ENCODE measurements at regions not wholly inside any gene's neighbourhood (a gene's known extent, or its start where the extent isn't known, plus 50 kb on each side); places are given as distances from the start of the nearest gene placed in this dataset.
"Not testable (repeated sequence)": the region's sequence is repeated elsewhere in the genome, so short reads cannot be mapped to it uniquely, and the experiment has no call there.

DNA sequence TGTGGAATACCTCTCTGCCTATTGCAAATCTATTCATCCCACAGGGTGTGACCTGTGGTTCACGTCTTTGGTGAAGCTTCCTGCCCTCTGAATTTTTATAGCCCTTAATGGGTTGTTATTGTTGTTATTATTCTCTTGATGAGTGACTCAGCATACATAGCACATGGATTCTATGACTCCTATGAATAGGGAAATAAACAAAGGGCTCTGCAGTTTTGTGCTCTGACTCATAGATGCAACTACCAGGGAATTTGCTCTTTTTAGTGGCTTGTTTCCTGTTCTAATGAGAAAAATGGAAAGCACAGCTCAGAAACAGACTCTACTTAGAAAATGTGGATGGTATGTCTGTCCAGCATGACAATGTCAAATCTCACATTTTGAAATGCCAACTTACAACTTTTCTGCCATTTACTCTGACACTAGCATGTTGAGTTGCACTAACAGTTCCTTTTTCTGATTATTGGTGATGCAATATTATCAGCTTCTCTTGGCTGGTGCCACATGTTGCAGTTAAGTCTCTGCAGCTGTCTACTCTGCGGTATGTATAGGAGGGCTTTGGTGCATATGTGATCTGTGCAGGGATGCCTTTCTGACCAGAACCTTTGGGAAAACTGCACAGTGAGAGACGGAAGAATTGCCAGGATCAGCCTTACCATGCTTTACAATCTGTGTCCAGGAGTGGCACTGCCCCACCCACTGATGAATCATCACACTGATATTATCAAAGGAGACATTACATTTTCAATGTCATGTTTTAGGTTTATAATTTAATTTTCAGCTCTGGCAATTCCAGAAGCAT lies 996.4 kb upstream of the WWC1 start:
- H3K36me3 ChIP-seq (ENCODE audit: control insufficient read depth in 1 of 2, insufficient read depth in 2 of 2, low read length in 1 of 2), result no peaks in the 10 kb centered on the region
- 38 to 39% methylated on average over 3 of the region's 3 CpGs for WGBS, 2 donors
- no peak overlapping the region for H3K4me3 ChIP-seq (ENCODE audit: low read length in 2 of 2)
- H3K27me3 ChIP-seq (ENCODE audit: control insufficient read depth in 1 of 2, insufficient read depth in 2 of 2, low read length in 1 of 2), result no peaks in the 10 kb centered on the region
- DNase-seq (no peak), ATAC-seq (ENCODE audit: low FRiP score) (peak; percentile 66)
- no peaks in the 10 kb centered on the region for H3K9me3 ChIP-seq (ENCODE audit: control insufficient read depth, low read length)
- intact Hi-C loops (cut with DNase I), result no loop called here
- H3K4me1 ChIP-seq (ENCODE audit: control insufficient read depth in 1 of 2, insufficient read depth in 2 of 2, low read length in 2 of 2), result peaks cover 0 to 3% of the 10 kb centered on the region in 2 donors
- H3K27ac ChIP-seq (ENCODE audit: low read depth in 1 of 2, low read length in 2 of 2), result no peak overlapping the region

DNA sequence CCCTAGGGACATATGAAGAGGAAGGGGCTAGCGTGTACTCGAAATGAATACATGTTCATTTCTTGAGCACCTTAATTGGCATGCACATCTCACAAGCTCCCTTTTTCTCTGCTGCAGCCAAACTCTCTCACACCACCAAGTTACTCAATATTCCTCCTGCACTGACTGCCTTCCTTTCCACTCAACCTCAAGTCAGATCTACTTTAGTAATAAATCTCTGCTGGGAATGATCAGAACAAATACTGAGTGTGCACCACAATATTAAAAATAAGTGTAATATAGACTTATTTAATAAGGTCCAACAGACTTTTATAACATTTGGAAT lies 995.8 kb upstream of the WWC1 start:
- Histone ChIP-seq H3K27ac (ENCODE audit: low read depth in 1 of 2, low read length in 2 of 2) (no peak overlapping the region), H3K27me3 (ENCODE audit: control insufficient read depth in 1 of 2, insufficient read depth in 2 of 2, low read length in 1 of 2) (no peaks in the 10 kb centered on the region), H3K9me3 (ENCODE audit: control insufficient read depth, low read length) (no peaks in the 10 kb centered on the region), H3K4me3 (ENCODE audit: low read length in 2 of 2) (no peak overlapping the region), H3K4me1 (ENCODE audit: control insufficient read depth in 1 of 2, insufficient read depth in 2 of 2, low read length in 2 of 2) (peaks cover 0 to 3% of the 10 kb centered on the region in 2 donors), H3K36me3 (ENCODE audit: control insufficient read depth in 1 of 2, insufficient read depth in 2 of 2, low read length in 1 of 2) (no peaks in the 10 kb centered on the region)
- DNase-seq (no peak), ATAC-seq (ENCODE audit: low FRiP score) (no peak)
- intact Hi-C loops (cut with DNase I), result no loop called here
- 46 to 59% methylated on average over 2 of the region's 2 CpGs for WGBS, 2 donors

DNA sequence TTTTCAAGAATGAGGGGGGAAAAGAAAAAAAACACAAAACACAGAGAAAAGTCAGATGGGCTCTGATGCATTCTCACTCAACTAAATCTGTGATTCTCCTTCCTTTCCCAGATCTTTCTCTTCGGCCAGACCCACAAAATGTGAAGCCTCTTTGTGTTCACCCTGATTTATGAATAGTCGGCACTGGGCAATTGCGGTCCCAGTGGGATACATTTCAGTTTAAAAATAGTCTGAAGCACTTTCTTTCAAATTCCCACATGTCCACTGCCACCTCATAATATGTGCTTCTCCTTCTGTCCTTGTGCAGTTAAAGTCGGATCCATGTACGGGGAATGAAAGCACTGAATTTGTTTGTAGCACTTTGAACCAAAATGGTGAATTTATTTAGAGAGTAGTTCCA lies 995.4 kb upstream of the WWC1 start:
- no peak overlapping the region for H3K27ac ChIP-seq (ENCODE audit: low read depth in 1 of 2, low read length in 2 of 2)
- H3K27me3 ChIP-seq (ENCODE audit: control insufficient read depth in 1 of 2, insufficient read depth in 2 of 2, low read length in 1 of 2), result no peaks in the 10 kb centered on the region
- WGBS, 2 donors, result 14 to 22% methylated on average over 5 of the region's 5 CpGs
- no peaks in the 10 kb centered on the region for H3K9me3 ChIP-seq (ENCODE audit: control insufficient read depth, low read length)
- DNase-seq, result no peak
- intact Hi-C loops (cut with DNase I), result no loop called here
- no peak for ATAC-seq (ENCODE audit: low FRiP score)
- no peak overlapping the region for H3K4me3 ChIP-seq (ENCODE audit: low read length in 2 of 2)
- no peaks in the 10 kb centered on the region for H3K36me3 ChIP-seq (ENCODE audit: control insufficient read depth in 1 of 2, insufficient read depth in 2 of 2, low read length in 1 of 2)
- H3K4me1 ChIP-seq (ENCODE audit: control insufficient read depth in 1 of 2, insufficient read depth in 2 of 2, low read length in 2 of 2), result peaks cover 0 to 3% of the 10 kb centered on the region in 2 donors

DNA sequence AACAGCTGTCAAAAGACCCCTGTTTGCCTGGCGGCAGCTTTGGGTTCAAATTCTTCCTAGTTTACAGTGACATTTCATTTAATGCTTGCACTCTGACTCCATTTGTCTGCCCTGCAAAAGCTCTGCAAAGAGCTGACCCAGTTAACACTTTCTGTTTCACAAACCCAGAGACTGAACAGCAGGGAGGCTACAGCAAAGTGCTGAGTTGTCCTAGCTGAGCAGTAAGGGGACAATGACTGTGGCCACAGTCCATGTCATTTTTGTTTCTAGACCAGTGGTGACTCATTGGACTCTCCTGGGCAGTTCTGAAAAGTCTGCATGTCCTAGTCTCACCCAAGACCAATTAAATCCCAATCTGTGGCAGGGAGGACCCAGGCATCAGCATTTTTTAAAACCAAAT lies 994.8 kb upstream of the WWC1 start:
- Histone ChIP-seq H3K36me3 (ENCODE audit: control insufficient read depth in 1 of 2, insufficient read depth in 2 of 2, low read length in 1 of 2) (no peaks in the 10 kb centered on the region), H3K9me3 (ENCODE audit: control insufficient read depth, low read length) (no peaks in the 10 kb centered on the region), H3K4me1 (ENCODE audit: control insufficient read depth in 1 of 2, insufficient read depth in 2 of 2, low read length in 2 of 2) (peaks cover 0 to 3% of the 10 kb centered on the region in 2 donors), H3K27ac (ENCODE audit: low read depth in 1 of 2, low read length in 2 of 2) (no peak overlapping the region), H3K27me3 (ENCODE audit: control insufficient read depth in 1 of 2, insufficient read depth in 2 of 2, low read length in 1 of 2) (no peaks in the 10 kb centered on the region), H3K4me3 (ENCODE audit: low read length in 2 of 2) (no peak overlapping the region)
- intact Hi-C loops (cut with DNase I), result no loop called here
- no peak for DNase-seq
- ATAC-seq (ENCODE audit: low FRiP score), result no peak
- WGBS, 2 donors, result 89 to 100% methylated on average over 1 of the region's 1 CpG

DNA sequence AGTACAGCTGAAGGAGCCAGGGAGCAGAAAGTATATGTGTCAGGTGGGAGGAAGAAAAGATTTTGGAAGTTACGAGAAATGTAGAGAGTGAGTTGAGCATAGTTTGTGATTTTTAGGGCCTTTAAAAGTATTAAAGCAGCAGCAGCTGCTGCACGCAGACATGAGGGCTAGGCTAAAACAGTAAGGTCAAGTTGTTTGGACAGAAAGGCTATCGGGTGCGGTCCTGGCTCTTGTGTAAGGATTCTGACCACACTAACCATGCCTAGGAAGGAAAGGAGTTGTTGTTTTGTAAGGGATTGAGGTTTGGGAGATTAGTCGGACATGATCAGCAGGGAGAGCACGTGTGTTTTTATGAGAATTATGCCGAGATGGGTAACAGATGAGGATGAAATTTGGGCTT lies 991.6 kb upstream of the WWC1 start:
- H3K9me3 ChIP-seq (ENCODE audit: control insufficient read depth, low read length); H3K36me3 ChIP-seq (ENCODE audit: control insufficient read depth in 1 of 2, insufficient read depth in 2 of 2, low read length in 1 of 2); DNase-seq; H3K27ac ChIP-seq (ENCODE audit: low read depth in 1 of 2, low read length in 2 of 2); ATAC-seq (ENCODE audit: low FRiP score); H3K27me3 ChIP-seq (ENCODE audit: control insufficient read depth in 1 of 2, insufficient read depth in 2 of 2, low read length in 1 of 2); H3K4me3 ChIP-seq (ENCODE audit: low read length in 2 of 2); intact Hi-C loops (cut with DNase I); H3K4me1 ChIP-seq (ENCODE audit: control insufficient read depth in 1 of 2, insufficient read depth in 2 of 2, low read length in 2 of 2): not testable (repeated sequence)
- WGBS, 2 donors, result 88 to 91% methylated on average over 7 of the region's 7 CpGs

DNA sequence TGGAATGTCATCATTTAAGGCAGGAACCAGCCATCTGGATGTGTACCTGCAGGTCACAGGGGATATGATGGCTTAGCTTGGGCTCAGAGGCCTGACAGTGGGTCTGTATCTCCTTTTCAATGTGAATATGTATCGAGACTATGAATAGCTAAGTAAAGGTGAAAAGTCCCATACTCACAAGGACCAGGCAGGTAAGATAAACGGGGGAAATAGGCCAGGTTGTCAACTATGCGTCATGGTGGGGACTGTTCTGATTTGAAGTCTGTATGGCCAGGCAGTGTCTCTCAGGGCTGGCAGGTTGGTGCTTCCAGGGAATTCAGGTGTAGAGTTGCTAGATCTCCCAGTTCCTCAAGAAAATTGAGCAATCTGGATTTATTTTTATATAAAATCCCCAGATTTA lies 987.9 kb upstream of the WWC1 start:
- intact Hi-C loops (cut with DNase I), result no loop called here
- ATAC-seq (ENCODE audit: low FRiP score) (no peak), DNase-seq (no peak)
- WGBS, 2 donors, result 82 to 83% methylated on average over 3 of the region's 3 CpGs
- no peaks in the 10 kb centered on the region for H3K4me1 ChIP-seq (ENCODE audit: control insufficient read depth in 1 of 2, insufficient read depth in 2 of 2, low read length in 2 of 2)
- H3K36me3 ChIP-seq (ENCODE audit: control insufficient read depth in 1 of 2, insufficient read depth in 2 of 2, low read length in 1 of 2), result no peaks in the 10 kb centered on the region
- no peaks in the 10 kb centered on the region for H3K27me3 ChIP-seq (ENCODE audit: control insufficient read depth in 1 of 2, insufficient read depth in 2 of 2, low read length in 1 of 2)
- H3K9me3 ChIP-seq (ENCODE audit: control insufficient read depth, low read length), result peaks cover 1% of the 10 kb centered on the region
- no peak overlapping the region for H3K4me3 ChIP-seq (ENCODE audit: low read length in 2 of 2)
- H3K27ac ChIP-seq (ENCODE audit: low read depth in 1 of 2, low read length in 2 of 2), result no peak overlapping the region

DNA sequence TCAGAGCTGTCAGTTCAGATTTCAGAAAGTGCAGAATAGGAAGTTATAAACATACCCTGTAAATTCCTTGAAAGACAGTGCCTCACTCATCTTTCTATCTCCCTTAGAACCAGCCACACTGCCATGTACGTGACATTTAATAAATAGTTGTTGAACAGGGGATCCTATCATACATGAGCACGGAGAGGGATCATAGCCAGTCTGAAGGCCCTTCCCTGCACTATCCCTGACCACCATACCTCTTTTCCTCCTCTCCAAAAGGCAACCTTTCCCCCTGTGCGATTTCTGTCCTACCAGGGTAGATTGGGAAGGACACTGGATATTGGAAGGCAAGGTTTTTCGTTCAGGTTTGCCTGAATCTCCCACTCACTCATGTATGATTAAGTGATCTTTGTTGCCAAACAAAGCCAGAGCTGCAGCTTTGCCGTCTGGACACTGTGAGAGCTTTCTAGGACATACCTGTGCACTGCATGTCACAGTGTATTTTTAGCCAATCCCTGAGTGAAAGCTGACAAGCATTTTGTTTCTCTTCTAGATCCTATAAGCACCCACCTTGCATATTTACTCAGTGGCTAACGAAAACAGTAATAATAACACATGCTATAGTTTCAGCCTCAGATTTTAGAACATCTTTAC lies 986.5 kb upstream of the WWC1 start:
- H3K36me3 ChIP-seq (ENCODE audit: control insufficient read depth in 1 of 2, insufficient read depth in 2 of 2, low read length in 1 of 2), result no peaks in the 10 kb centered on the region
- DNase-seq, result no peak
- H3K9me3 ChIP-seq (ENCODE audit: control insufficient read depth, low read length), result peaks cover 1% of the 10 kb centered on the region
- ATAC-seq (ENCODE audit: low FRiP score), result no peak
- WGBS, 2 donors, result 47 to 50% methylated on average over 6 of the region's 6 CpGs
- no peak overlapping the region for H3K27ac ChIP-seq (ENCODE audit: low read depth in 1 of 2, low read length in 2 of 2)
- H3K4me1 ChIP-seq (ENCODE audit: control insufficient read depth in 1 of 2, insufficient read depth in 2 of 2, low read length in 2 of 2), result no peaks in the 10 kb centered on the region
- H3K4me3 ChIP-seq (ENCODE audit: low read length in 2 of 2), result no peak overlapping the region
- H3K27me3 ChIP-seq (ENCODE audit: control insufficient read depth in 1 of 2, insufficient read depth in 2 of 2, low read length in 1 of 2), result no peaks in the 10 kb centered on the region
- intact Hi-C loops (cut with DNase I), result no loop called here

DNA sequence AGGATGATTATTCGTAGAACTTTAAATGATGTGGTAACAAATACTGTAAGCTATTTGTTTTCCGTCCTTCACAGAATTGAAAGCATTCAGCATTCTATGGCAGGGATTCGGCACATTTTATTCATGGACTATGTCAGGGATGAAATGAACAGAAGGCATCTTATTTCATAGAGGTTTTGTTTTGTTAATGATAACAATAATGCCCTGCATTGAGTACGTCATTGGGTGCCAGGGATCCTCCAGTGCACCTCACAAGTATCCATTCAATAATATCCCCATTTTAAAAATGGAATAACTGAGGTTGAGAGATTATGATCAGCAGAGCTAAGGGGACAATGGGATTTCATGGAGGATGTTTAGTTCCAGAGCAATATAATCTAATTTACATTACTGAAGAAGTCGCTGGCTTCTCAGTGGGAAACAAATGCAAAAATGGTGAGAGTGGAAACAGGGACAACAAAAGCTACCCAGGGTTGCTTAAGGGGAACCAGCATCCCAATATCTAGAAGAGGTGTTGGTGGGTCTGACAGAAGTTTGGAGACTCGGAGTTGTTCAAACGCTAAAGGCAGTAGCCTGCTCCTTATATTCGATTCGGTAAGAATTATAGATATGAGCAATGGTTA lies 985.7 kb upstream of the WWC1 start:
- WGBS, 2 donors, result 42 to 49% methylated on average over 9 of the region's 9 CpGs
- intact Hi-C loops (cut with DNase I), result no loop called here
- ATAC-seq (ENCODE audit: low FRiP score), result no peak

DNA sequence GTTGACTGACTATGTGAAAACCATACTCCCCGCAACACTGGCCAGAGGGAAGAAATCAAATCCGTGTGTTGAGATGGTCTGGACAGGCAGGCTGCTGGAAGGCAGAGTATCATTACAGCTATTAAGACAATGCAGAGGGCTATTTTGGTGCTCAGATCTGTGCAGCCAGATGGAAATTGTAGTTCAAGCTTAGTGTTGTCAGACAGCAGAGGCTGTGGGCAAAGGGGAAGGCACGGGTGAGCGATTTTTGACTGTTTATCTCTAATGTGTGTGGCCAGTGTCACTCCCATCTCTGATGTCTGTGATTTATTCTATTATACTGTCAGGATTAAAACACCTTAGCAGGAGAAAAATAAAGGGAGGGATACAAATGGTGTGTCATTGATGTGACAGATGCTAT lies 984.4 kb upstream of the WWC1 start:
- intact Hi-C loops (cut with DNase I), result no loop called here
- no peak overlapping the region for H3K27ac ChIP-seq (ENCODE audit: low read depth in 1 of 2, low read length in 2 of 2)
- no peak for DNase-seq
- H3K9me3 ChIP-seq (ENCODE audit: control insufficient read depth, low read length), result peaks cover 1% of the 10 kb centered on the region
- H3K4me3 ChIP-seq (ENCODE audit: low read length in 2 of 2), result no peak overlapping the region
- WGBS, 2 donors, result 63 to 66% methylated on average over 4 of the region's 4 CpGs
- H3K36me3 ChIP-seq (ENCODE audit: control insufficient read depth in 1 of 2, insufficient read depth in 2 of 2, low read length in 1 of 2), result no peaks in the 10 kb centered on the region
- no peaks in the 10 kb centered on the region for H3K27me3 ChIP-seq (ENCODE audit: control insufficient read depth in 1 of 2, insufficient read depth in 2 of 2, low read length in 1 of 2)
- H3K4me1 ChIP-seq (ENCODE audit: control insufficient read depth in 1 of 2, insufficient read depth in 2 of 2, low read length in 2 of 2), result no peaks in the 10 kb centered on the region
- ATAC-seq (ENCODE audit: low FRiP score), result no peak

More for the DNA sequence above, 985.7 kb upstream of the WWC1 start:
- H3K27me3 ChIP-seq (ENCODE audit: control insufficient read depth in 1 of 2, insufficient read depth in 2 of 2, low read length in 1 of 2), result no peaks in the 10 kb centered on the region
- no peaks in the 10 kb centered on the region for H3K36me3 ChIP-seq (ENCODE audit: control insufficient read depth in 1 of 2, insufficient read depth in 2 of 2, low read length in 1 of 2)
- DNase-seq, result no peak
- no peak overlapping the region for H3K27ac ChIP-seq (ENCODE audit: low read depth in 1 of 2, low read length in 2 of 2)
- no peaks in the 10 kb centered on the region for H3K4me1 ChIP-seq (ENCODE audit: control insufficient read depth in 1 of 2, insufficient read depth in 2 of 2, low read length in 2 of 2)
- no peak overlapping the region for H3K4me3 ChIP-seq (ENCODE audit: low read length in 2 of 2)
- H3K9me3 ChIP-seq (ENCODE audit: control insufficient read depth, low read length), result peaks cover 1% of the 10 kb centered on the region

Measured in aorta (tissue), 5 donors.